ENCODE measurements at regions not wholly inside any gene's neighbourhood (a gene's known extent, or its start where the extent isn't known, plus 50 kb on each side); places are given as distances from the start of the nearest gene placed in this dataset.

DNA sequence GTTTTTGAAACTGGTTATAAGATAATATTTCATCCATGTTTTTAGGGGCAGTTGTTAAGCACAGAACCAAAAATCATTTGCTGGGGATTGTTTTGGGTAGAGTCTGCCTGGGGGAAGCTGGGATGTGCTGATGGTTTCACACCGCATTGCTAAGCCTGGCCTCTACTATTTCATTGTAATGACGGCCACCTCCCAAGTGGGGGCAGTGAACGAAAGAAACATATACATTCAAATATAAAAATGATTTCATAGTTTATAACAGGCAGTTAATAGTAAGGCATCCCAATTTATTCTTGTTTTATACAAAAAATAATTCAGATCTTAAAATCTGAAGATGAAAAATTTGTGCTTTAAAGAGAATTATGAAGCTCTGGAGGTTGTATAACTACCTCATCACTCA lies 750.8 kb downstream of the REEP3 start:
- H3K4me3 ChIP-seq = no peak overlapping the region
- intact Hi-C loops (cut with DNase I) = no loop called here
- no peak overlapping the region for H3K27ac ChIP-seq
- H3K9me3 ChIP-seq = no peaks in the 10 kb centered on the region
- TF ChIP-seq, protein P1, sequence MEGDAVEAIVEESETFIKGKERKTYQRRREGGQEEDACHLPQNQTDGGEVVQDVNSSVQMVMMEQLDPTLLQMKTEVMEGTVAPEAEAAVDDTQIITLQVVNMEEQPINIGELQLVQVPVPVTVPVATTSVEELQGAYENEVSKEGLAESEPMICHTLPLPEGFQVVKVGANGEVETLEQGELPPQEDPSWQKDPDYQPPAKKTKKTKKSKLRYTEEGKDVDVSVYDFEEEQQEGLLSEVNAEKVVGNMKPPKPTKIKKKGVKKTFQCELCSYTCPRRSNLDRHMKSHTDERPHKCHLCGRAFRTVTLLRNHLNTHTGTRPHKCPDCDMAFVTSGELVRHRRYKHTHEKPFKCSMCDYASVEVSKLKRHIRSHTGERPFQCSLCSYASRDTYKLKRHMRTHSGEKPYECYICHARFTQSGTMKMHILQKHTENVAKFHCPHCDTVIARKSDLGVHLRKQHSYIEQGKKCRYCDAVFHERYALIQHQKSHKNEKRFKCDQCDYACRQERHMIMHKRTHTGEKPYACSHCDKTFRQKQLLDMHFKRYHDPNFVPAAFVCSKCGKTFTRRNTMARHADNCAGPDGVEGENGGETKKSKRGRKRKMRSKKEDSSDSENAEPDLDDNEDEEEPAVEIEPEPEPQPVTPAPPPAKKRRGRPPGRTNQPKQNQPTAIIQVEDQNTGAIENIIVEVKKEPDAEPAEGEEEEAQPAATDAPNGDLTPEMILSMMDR (IDR thresholded peaks at IDR 0.05) = no peak
- TF ChIP-seq POLR2A (IDR thresholded peaks at IDR 0.05) (no peak), EP300 (IDR thresholded peaks at IDR 0.05) (no peak)
- 37 to 49% (median 44%) methylated on average over 3 of the region's 3 CpGs for WGBS, 3 donors
- no peaks in the 10 kb centered on the region for H3K36me3 ChIP-seq
- H3K4me1 ChIP-seq (ENCODE audit: insufficient read depth) = no peaks in the 10 kb centered on the region
- no peak for DNase-seq
- H3K27me3 ChIP-seq = no peaks in the 10 kb centered on the region

DNA sequence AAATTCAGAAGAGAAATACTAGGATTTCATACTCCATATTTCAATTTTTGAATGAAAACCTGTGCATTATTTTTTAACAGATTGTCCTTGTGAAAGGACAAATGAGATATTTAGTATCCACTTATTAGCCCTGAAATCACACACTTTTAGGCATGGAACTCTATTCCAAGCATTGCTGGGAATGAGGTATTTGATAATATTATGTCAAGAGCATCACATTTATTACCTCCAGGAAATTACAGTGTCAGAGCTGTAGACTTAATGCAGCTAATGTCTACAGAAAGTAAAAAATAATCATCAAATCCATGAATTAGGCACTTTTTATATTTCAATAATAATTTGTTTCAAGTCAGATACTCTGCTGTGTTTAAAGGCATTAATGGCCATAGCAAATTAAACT lies 753.8 kb downstream of the REEP3 start:
- TF ChIP-seq, protein P1 (IDR thresholded peaks at IDR 0.05) = no peak
- TF ChIP-seq EP300 (IDR thresholded peaks at IDR 0.05) (no peak), POLR2A (IDR thresholded peaks at IDR 0.05) (no peak)
- no peaks in the 10 kb centered on the region for H3K27me3 ChIP-seq
- DNase-seq = no peak
- H3K4me3 ChIP-seq = no peak overlapping the region
- no peaks in the 10 kb centered on the region for H3K36me3 ChIP-seq
- H3K27ac ChIP-seq = no peak overlapping the region
- H3K9me3 ChIP-seq = no peaks in the 10 kb centered on the region
- H3K4me1 ChIP-seq (ENCODE audit: insufficient read depth) = no peaks in the 10 kb centered on the region
- intact Hi-C loops (cut with DNase I) = no loop called here

DNA sequence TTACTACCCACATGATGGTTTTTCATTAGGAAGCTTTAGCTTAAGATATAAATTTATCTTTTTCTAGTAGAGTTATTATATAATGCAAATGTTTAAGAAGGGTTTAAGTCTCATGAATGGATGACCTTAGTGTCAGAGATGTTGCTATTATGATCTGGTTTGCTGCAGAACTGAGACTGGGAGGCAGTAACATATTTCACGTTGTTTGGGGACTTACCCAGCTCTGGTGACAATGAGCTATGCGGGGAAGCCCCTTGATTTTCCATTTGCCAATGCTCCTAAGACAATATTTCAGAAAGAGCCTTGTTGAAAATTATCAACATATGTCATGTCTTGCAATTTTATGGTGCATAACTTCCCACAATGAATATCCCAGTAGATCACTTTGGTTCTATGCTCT lies 754.6 kb downstream of the REEP3 start:
- 77 to 84% (median 82%) methylated on average over 2 of the region's 2 CpGs for WGBS, 3 donors
- H3K4me1 ChIP-seq (ENCODE audit: insufficient read depth) = no peaks in the 10 kb centered on the region
- H3K4me3 ChIP-seq = no peak overlapping the region
- TF ChIP-seq EP300 (IDR thresholded peaks at IDR 0.05) = no peak
- no peak for TF ChIP-seq POLR2A (IDR thresholded peaks at IDR 0.05)
- TF ChIP-seq, protein P1 (IDR thresholded peaks at IDR 0.05) = no peak
- H3K27me3 ChIP-seq = no peaks in the 10 kb centered on the region
- DNase-seq = no peak
- no peaks in the 10 kb centered on the region for H3K9me3 ChIP-seq
- no peak overlapping the region for H3K27ac ChIP-seq
- no peaks in the 10 kb centered on the region for H3K36me3 ChIP-seq
- intact Hi-C loops (cut with DNase I) = no loop called here

DNA sequence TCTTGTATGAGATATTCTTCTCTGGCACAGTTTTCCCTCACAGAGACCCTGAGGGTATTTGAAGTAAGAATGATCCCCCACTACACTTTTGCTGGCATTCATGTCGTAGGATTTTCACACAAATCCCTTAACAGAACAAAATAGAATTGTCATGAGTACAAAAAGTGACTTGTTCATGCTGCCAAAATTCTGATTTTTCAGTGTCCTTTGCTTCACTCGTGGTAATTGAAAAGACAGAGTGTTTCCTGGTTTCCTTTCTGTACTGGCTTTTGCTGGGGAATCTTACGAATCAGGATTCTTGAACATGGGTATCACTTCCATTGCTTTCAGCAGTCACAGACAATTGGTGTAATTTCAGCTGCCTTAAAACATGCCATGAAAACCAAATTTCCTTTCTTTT lies 756.3 kb downstream of the REEP3 start:
- TF ChIP-seq, protein P1 (IDR thresholded peaks at IDR 0.05) = no peak
- no peak for TF ChIP-seq POLR2A (IDR thresholded peaks at IDR 0.05)
- no peak for TF ChIP-seq EP300 (IDR thresholded peaks at IDR 0.05)
- no peak overlapping the region for H3K27ac ChIP-seq
- no peaks in the 10 kb centered on the region for H3K4me1 ChIP-seq (ENCODE audit: insufficient read depth)
- no peaks in the 10 kb centered on the region for H3K9me3 ChIP-seq
- intact Hi-C loops (cut with DNase I) = no loop called here
- no peaks in the 10 kb centered on the region for H3K36me3 ChIP-seq
- no peaks in the 10 kb centered on the region for H3K27me3 ChIP-seq
- no peak overlapping the region for H3K4me3 ChIP-seq
- WGBS, 3 donors = 77 to 84% (median 79%) methylated on average over 3 of the region's 3 CpGs
- no peak for DNase-seq

DNA sequence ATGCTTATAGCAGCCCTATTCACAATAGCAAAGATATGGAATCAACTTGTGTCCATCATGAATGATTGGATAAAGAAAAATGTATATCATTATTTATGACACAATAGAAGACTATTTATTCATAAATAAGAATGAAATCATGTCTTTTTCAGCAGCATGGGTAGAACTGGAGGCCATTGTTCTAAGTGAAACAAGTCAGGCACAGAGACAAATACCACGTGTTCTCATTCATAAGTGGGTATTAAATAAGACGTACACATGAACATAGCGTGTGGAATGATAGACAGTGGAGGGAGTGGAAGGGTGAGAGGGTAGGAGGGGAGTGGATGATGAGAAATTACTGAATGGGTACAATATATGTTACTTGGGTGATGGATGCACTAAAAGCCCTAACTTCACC lies 762.4 kb downstream of the REEP3 start:
- Histone ChIP-seq H3K9me3 (no peaks in the 10 kb centered on the region), H3K36me3 (no peaks in the 10 kb centered on the region), H3K27ac (no peak overlapping the region), H3K27me3 (no peaks in the 10 kb centered on the region), H3K4me3 (no peak overlapping the region), H3K4me1 (ENCODE audit: insufficient read depth) (no peaks in the 10 kb centered on the region)
- intact Hi-C loops (cut with DNase I) = no loop called here
- DNase-seq = no peak
- TF ChIP-seq POLR2A (IDR thresholded peaks at IDR 0.05) (no peak), EP300 (IDR thresholded peaks at IDR 0.05) (no peak)
- TF ChIP-seq, protein P1 (IDR thresholded peaks at IDR 0.05) = no peak
- 84 to 86% (median 84%) methylated on average over 3 of the region's 3 CpGs for WGBS, 3 donors
